Osteoblast (primary cell): ENCODE measurements at regions not wholly inside any gene's neighbourhood (a gene's known extent, or its start where the extent isn't known, plus 50 kb on each side); places are given as distances from the start of the nearest gene placed in this dataset.

Source experiments
- DNase-seq: peaks from one replicate; pipeline ENCODE4 v3.0.0; 2011; ENCODE audit warnings: low spot score, mixed read lengths; ENCODE audit not compliant: insufficient read length; ENCODE audit errors: missing footprints
- H2AFZ ChIP-seq: 2 replicates; pipeline ENCODE4 v1.6.0; 2011; ENCODE audit warnings: mild to moderate bottlenecking, low read length
- H3K27ac ChIP-seq: 2 replicates; pipeline ENCODE4 v1.5.1; 2011; ENCODE audit warnings: mild to moderate bottlenecking, low read depth, low read length, moderate library complexity
- H3K27me3 ChIP-seq: 2 replicates; pipeline ENCODE4 v1.6.0; 2012; ENCODE audit warnings: mild to moderate bottlenecking, control low read depth, inconsistent platforms, low read length, moderate library complexity; ENCODE audit not compliant: insufficient read depth
- H3K36me3 ChIP-seq: 2 replicates; pipeline ENCODE4 v1.5.1; 2011; ENCODE audit warnings: mild to moderate bottlenecking, low read length, control low read depth, moderate library complexity; ENCODE audit not compliant: insufficient read depth
- H3K4me1 ChIP-seq: 2 replicates; pipeline ENCODE4 v1.5.1; 2011; ENCODE audit warnings: mild to moderate bottlenecking, low read length, control low read depth, moderate library complexity; ENCODE audit not compliant: insufficient read depth
- H3K4me2 ChIP-seq: 2 replicates; pipeline ENCODE4 v1.6.0; 2011; ENCODE audit warnings: mild to moderate bottlenecking, low read length; ENCODE audit not compliant: insufficient read depth
- H3K4me3 ChIP-seq: fragments of 200-600 bp; sonication (generic); 3 replicates; pipeline ENCODE4 v1.5.1; 2012; ENCODE audit warnings: mild to moderate bottlenecking, low read length, inconsistent platforms; ENCODE audit not compliant: insufficient read depth
- H3K79me2 ChIP-seq: 2 replicates; pipeline ENCODE4 v1.6.0; 2012; ENCODE audit warnings: mild to moderate bottlenecking, low read length, control low read depth, inconsistent platforms; ENCODE audit not compliant: insufficient read depth
- H3K9me3 ChIP-seq: 2 replicates; pipeline ENCODE4 v1.5.1; 2011; ENCODE audit warnings: low read depth, low read length, control low read depth
- H4K20me1 ChIP-seq: 2 replicates; pipeline ENCODE4 v1.6.0; 2012; ENCODE audit warnings: mild to moderate bottlenecking, low read length, control low read depth; ENCODE audit not compliant: insufficient read depth
- CTCF ChIP-seq: IDR thresholded peaks from 2 replicates; pipeline ENCODE4 v1.5.1; 2011; ENCODE audit warnings: mild to moderate bottlenecking, low read depth, low read length, moderate library complexity; ENCODE audit errors: extremely low read depth

GRCh38 chr6:88529726-88530125 lies 363.6 kb upstream of the CNR1 start:
- no peak for DNase-seq
- Histone ChIP-seq H3K4me3 (no peak overlapping the region), H4K20me1 (no peaks in the 10 kb centered on the region), H3K36me3 (no peaks in the 10 kb centered on the region), H3K27me3 (no peaks in the 10 kb centered on the region), H2AFZ (no peak overlapping the region), H3K79me2 (no peaks in the 10 kb centered on the region), H3K27ac (no peak overlapping the region), H3K4me1 (no peaks in the 10 kb centered on the region), H3K9me3 (no peaks in the 10 kb centered on the region), H3K4me2 (no peak overlapping the region)
- TF ChIP-seq CTCF: no peak

GRCh38 chr6:88520445-88520844 lies 354.3 kb upstream of the CNR1 start:
- H3K79me2 ChIP-seq: no peaks in the 10 kb centered on the region
- H3K4me2 ChIP-seq: no peak overlapping the region
- TF ChIP-seq CTCF: no peak
- no peaks in the 10 kb centered on the region for H3K4me1 ChIP-seq
- no peaks in the 10 kb centered on the region for H3K36me3 ChIP-seq
- DNase-seq: no peak
- no peaks in the 10 kb centered on the region for H3K9me3 ChIP-seq
- H2AFZ ChIP-seq: no peak overlapping the region
- no peak overlapping the region for H3K27ac ChIP-seq
- no peaks in the 10 kb centered on the region for H3K27me3 ChIP-seq
- H3K4me3 ChIP-seq: no peak overlapping the region
- H4K20me1 ChIP-seq: no peaks in the 10 kb centered on the region

- Histone ChIP-seq H3K27ac (no peak overlapping the region), H3K27me3 (no peaks in the 10 kb centered on the region), H3K4me1 (no peaks in the 10 kb centered on the region), H3K79me2 (no peaks in the 10 kb centered on the region), H4K20me1 (no peaks in the 10 kb centered on the region), H3K9me3 (no peaks in the 10 kb centered on the region), H2AFZ (no peak overlapping the region), H3K4me3 (no peak overlapping the region), H3K4me2 (no peak overlapping the region), H3K36me3 (no peaks in the 10 kb centered on the region)
- TF ChIP-seq CTCF: no peak
- no peak for DNase-seq
Observed at GRCh38 chr6:88520017-88520338, 353.8 kb upstream of the CNR1 start.

GRCh38 chr6:88519301-88520016 lies 353.3 kb upstream of the CNR1 start:
- DNase-seq: peak; percentile 23
- Histone ChIP-seq H3K4me3 (no peak overlapping the region), H3K4me1 (no peaks in the 10 kb centered on the region), H3K79me2 (no peaks in the 10 kb centered on the region), H3K36me3 (no peaks in the 10 kb centered on the region), H3K9me3 (no peaks in the 10 kb centered on the region), H2AFZ (no peak overlapping the region), H3K27ac (no peak overlapping the region), H3K27me3 (no peaks in the 10 kb centered on the region), H4K20me1 (no peaks in the 10 kb centered on the region), H3K4me2 (no peak overlapping the region)
- no peak for TF ChIP-seq CTCF
